HL-60 (cell line): ENCODE measurements at regions not wholly inside any gene's neighbourhood (a gene's known extent, or its start where the extent isn't known, plus 50 kb on each side); places are given as distances from the start of the nearest gene placed in this dataset.

Experiments
- CTCF ChIP-seq: IDR thresholded peaks from one replicate; pipeline ENCODE4 v1.5.1; 2011; ENCODE audit warnings: low read length, control low read depth, inconsistent platforms; ENCODE audit not compliant: insufficient read depth
- GABPA ChIP-seq: IDR thresholded peaks from 2 replicates; pipeline ENCODE4 v1.6.1; 2012; ENCODE audit warnings: low read depth
- POLR2AphosphoS5 ChIP-seq: IDR thresholded peaks from 2 replicates; pipeline ENCODE4 v1.6.1; 2012; ENCODE audit warnings: low read depth
- REST ChIP-seq: IDR thresholded peaks from 2 replicates; pipeline ENCODE4 v1.6.1; 2012; ENCODE audit warnings: low read depth; ENCODE audit not compliant: insufficient replicate concordance
- SPI1 ChIP-seq: IDR thresholded peaks from 2 replicates; pipeline ENCODE4 v1.6.1; 2012; ENCODE audit warnings: low read depth, mild to moderate bottlenecking, borderline replicate concordance

GRCh38 chr3:178404961-178405360, 131.3 kb upstream of the KCNMB2 start:
- TF ChIP-seq CTCF, result no peak
- TF ChIP-seq GABPA, result no peak
- no peak for TF ChIP-seq POLR2AphosphoS5
- TF ChIP-seq REST, result no peak
- TF ChIP-seq SPI1, result no peak
